ENCODE measurements at regions not wholly inside any gene's neighbourhood (a gene's known extent, or its start where the extent isn't known, plus 50 kb on each side); places are given as distances from the start of the nearest gene placed in this dataset.

DNA sequence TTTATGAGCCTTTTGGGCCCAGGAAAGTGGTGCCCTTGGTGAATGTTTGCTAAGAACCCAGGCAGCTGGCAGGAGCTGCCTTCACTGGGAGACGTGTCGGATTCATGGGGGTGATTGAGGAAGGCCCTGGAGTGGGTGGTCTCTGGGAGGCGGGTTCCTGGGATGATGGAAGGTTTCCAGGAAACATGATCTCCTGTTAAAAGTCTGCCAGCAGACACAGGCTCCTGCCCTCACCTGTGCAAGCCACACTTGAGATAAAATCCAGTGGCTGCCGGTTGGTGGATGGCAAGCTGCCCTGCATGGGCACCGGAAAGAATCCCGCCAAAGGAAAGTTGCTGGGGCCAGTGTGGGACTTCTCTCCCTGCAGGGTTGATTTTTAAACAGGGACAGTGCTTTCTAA, 189.0 kb upstream of the CIBAR2 start:
- TF ChIP-seq, protein P1, sequence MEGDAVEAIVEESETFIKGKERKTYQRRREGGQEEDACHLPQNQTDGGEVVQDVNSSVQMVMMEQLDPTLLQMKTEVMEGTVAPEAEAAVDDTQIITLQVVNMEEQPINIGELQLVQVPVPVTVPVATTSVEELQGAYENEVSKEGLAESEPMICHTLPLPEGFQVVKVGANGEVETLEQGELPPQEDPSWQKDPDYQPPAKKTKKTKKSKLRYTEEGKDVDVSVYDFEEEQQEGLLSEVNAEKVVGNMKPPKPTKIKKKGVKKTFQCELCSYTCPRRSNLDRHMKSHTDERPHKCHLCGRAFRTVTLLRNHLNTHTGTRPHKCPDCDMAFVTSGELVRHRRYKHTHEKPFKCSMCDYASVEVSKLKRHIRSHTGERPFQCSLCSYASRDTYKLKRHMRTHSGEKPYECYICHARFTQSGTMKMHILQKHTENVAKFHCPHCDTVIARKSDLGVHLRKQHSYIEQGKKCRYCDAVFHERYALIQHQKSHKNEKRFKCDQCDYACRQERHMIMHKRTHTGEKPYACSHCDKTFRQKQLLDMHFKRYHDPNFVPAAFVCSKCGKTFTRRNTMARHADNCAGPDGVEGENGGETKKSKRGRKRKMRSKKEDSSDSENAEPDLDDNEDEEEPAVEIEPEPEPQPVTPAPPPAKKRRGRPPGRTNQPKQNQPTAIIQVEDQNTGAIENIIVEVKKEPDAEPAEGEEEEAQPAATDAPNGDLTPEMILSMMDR (IDR thresholded peaks at IDR 0.05; ENCODE audit: low read depth, low read length), result no peak

DNA sequence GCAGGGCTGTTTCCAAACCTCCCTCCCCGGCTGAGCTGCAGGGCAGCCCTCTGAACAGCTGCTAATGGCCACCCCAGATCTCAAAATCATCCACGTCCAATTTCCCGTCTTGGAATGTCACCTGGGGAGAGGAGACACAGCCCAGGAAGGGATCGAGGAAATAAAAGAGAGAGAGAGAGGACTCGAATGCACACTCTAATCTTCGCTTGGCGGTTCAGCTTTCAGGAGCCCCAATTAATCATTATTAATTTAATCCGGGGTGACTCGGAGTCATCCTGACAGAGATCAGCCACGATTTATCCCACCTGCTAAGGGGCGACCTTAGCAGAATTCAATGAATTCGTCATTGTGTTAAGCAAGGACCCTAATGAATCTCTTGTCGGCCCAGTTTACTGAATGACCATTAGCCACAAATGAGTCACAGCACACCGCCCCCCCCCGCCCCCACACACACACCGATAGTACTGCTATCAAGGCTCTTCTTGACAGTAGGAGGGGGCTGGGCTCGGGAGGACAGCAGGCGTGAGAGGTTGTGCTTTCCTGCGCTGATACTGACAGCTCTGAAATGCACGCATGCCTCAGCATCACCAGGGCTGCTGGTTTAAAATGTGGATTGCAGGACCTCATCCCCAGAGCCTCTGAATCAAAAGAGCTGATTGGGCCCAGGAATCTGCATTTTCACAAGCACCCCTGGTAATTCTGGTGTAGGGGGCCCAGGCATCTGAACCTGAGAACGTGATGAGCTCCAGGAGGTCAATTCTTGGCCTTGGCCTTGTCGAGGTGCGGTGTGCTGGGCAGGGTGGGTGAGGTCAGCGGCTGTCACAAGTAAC, 190.0 kb upstream of the CIBAR2 start:
- TF ChIP-seq, protein P1 (IDR thresholded peaks at IDR 0.05; ENCODE audit: low read depth, low read length), result no peak
- H3K27me3 ChIP-seq, result no peaks in the 10 kb centered on the region
- peak in 1 of 2 donors; percentile 41 for DNase-seq (ENCODE audit: low read depth in 1 of 2, low spot score in 1 of 2)
- H3K4me3 ChIP-seq, result no peak overlapping the region
- H3K27ac ChIP-seq, result peak overlapping the region; percentile 10
- peaks cover 35% of the 10 kb centered on the region for H3K4me1 ChIP-seq (ENCODE audit: low read depth)
- no peaks in the 10 kb centered on the region for H3K9me3 ChIP-seq (ENCODE audit: low read depth)
- no peaks in the 10 kb centered on the region for H3K36me3 ChIP-seq

More for the DNA sequence above, 189.0 kb upstream of the CIBAR2 start:
- Histone ChIP-seq H3K4me1 (ENCODE audit: low read depth) (peaks cover 27% of the 10 kb centered on the region), H3K4me3 (no peak overlapping the region), H3K9me3 (ENCODE audit: low read depth) (no peaks in the 10 kb centered on the region), H3K27ac (peak overlapping the region; percentile 10), H3K27me3 (no peaks in the 10 kb centered on the region), H3K36me3 (no peaks in the 10 kb centered on the region)
- DNase-seq (ENCODE audit: low read depth in 1 of 2, low spot score in 1 of 2), result no peak

DNA sequence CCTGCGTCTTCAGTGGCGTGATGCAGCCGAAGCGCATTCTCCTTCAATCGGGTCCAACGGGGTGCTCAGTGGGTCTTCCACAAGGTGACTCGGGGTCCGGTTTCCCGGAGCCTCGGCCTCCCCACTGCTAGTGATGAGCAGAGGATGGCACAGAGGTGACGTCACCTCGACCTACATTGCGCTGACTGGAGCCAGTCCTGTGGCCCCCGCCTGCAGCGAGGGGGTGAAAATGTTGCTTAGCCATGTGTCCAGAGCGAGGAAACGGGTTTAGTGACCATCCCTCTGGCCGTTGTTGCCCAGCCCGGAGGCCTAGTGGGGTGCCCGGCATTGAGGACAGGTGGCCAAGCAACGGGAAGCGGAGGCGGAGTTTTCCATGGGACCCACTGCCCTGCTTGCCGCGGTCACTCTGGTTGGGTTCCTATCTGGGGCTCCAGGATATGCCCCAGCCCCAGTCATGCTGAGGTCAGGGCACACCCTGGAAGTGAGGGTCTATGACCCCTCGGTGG, 190.6 kb upstream of the CIBAR2 start:
- no peak for DNase-seq (ENCODE audit: low read depth in 1 of 2, low spot score in 1 of 2)
- H3K9me3 ChIP-seq (ENCODE audit: low read depth), result no peaks in the 10 kb centered on the region
- peaks cover 42% of the 10 kb centered on the region for H3K4me1 ChIP-seq (ENCODE audit: low read depth)
- H3K27me3 ChIP-seq, result no peaks in the 10 kb centered on the region
- H3K36me3 ChIP-seq, result no peaks in the 10 kb centered on the region
- no peak overlapping the region for H3K27ac ChIP-seq
- TF ChIP-seq, protein P1 (IDR thresholded peaks at IDR 0.05; ENCODE audit: low read depth, low read length), result no peak
- H3K4me3 ChIP-seq, result no peak overlapping the region

DNA sequence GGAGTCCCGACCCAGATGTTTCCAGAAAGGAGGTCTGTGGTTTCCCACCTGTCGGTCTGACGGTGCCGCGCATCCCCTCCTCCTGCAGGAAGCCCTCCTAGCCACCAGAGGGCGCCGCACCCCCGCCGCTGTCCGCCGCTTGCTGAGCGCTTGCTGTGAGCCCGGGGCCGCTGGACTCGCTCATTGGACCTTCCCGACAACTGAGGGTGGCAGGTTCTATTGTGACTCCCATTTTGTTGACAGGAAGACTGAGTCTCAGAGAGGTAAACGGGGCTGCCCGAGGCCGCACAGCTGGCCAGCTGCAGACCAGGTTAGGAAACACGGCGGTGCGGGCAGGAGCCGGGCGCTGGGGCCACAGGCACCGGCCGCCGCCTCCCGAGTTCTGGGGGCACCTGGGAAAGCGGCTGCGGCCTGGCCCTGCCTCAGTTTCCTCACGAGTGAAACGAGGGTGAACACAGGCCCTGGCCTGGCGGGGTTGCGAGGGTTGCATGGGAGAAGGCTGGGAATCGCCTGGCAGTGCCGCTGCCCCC, 191.1 kb upstream of the CIBAR2 start:
- Histone ChIP-seq H3K4me1 (ENCODE audit: low read depth) (peaks cover 47% of the 10 kb centered on the region), H3K4me3 (no peak overlapping the region), H3K36me3 (no peaks in the 10 kb centered on the region), H3K9me3 (ENCODE audit: low read depth) (no peaks in the 10 kb centered on the region), H3K27ac (no peak overlapping the region), H3K27me3 (no peaks in the 10 kb centered on the region)
- DNase-seq (ENCODE audit: low read depth in 1 of 2, low spot score in 1 of 2), result peak; percentile 59 to 68
- TF ChIP-seq, protein P1 (IDR thresholded peaks at IDR 0.05; ENCODE audit: low read depth, low read length), result peak; percentile 85

DNA sequence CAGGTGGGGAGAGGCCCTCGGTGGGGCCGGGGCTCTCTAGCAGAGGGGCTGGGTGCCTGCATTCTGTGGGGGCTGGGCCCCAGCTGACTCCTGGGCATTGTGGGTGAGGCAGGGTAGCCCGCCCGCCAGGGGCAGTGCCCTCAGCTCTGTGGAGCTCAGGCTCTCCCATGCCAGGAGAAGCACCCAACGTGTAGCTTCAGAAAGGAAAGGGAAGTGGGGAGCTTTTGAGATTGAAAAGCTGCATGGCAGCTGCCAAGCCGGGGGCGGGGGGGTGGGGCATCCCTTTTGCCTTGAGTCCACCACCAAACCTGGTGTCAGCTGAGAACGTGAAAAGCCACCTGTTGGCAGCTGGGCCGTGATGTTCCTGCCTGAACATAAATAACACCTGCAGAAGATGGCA, 192.1 kb upstream of the CIBAR2 start:
- TF ChIP-seq, protein P1 (IDR thresholded peaks at IDR 0.05; ENCODE audit: low read depth, low read length), result no peak
- H3K4me1 ChIP-seq (ENCODE audit: low read depth), result peaks cover 56% of the 10 kb centered on the region
- no peaks in the 10 kb centered on the region for H3K9me3 ChIP-seq (ENCODE audit: low read depth)
- DNase-seq (ENCODE audit: low read depth in 1 of 2, low spot score in 1 of 2), result no peak
- no peaks in the 10 kb centered on the region for H3K27me3 ChIP-seq
- no peak overlapping the region for H3K4me3 ChIP-seq
- H3K27ac ChIP-seq, result no peak overlapping the region
- no peaks in the 10 kb centered on the region for H3K36me3 ChIP-seq
